ENCODE measurements at regions not wholly inside any gene's neighbourhood (a gene's known extent, or its start where the extent isn't known, plus 50 kb on each side); places are given as distances from the start of the nearest gene placed in this dataset.
"Not testable (repeated sequence)": the region's sequence is repeated elsewhere in the genome, so short reads cannot be mapped to it uniquely, and the experiment has no call there.

GRCh38 chr7:86592185-86592584 is 51.5 kb upstream of the GRM3 start:
- DNase-seq (ENCODE audit: low read depth), result no peak

GRCh38 chr7:86574006-86574405 is 69.7 kb upstream of the GRM3 start:
- DNase-seq (ENCODE audit: low read depth), result no peak

- DNase-seq (ENCODE audit: low read depth), result no peak
These were observed 84.8 kb upstream of the GRM3 start for GRCh38 chr7:86558680-86559501.

GRCh38 chr7:86534641-86535040 is 109.1 kb upstream of the GRM3 start:
- DNase-seq (ENCODE audit: low read depth), result no peak

- no peak for DNase-seq (ENCODE audit: low read depth)
These were observed 139.5 kb upstream of the GRM3 start for GRCh38 chr7:86504229-86504628.

- DNase-seq (ENCODE audit: low read depth), result no peak
These were observed 143.7 kb upstream of the GRM3 start for GRCh38 chr7:86499986-86500385.

GRCh38 chr7:86485827-86486226 is 157.9 kb upstream of the GRM3 start:
- DNase-seq (ENCODE audit: low read depth), result no peak

GRCh38 chr7:86479144-86479543 is 164.6 kb upstream of the GRM3 start:
- no peak for DNase-seq (ENCODE audit: low read depth)

- no peak for DNase-seq (ENCODE audit: low read depth)
These were observed 166.3 kb upstream of the GRM3 start for GRCh38 chr7:86477343-86477935.

GRCh38 chr7:86470763-86471162 is 172.9 kb upstream of the GRM3 start:
- no peak for DNase-seq (ENCODE audit: low read depth)

GRCh38 chr7:86469680-86470295 is 173.9 kb upstream of the GRM3 start:
- DNase-seq (ENCODE audit: low read depth), result peak; percentile 51

GRCh38 chr7:86454753-86455152 is 189.0 kb upstream of the GRM3 start:
- no peak for DNase-seq (ENCODE audit: low read depth)

- DNase-seq (ENCODE audit: low read depth), result no peak
These were observed 190.3 kb upstream of the GRM3 start for GRCh38 chr7:86453454-86453853.

GRCh38 chr7:86448856-86449255 is 194.9 kb upstream of the GRM3 start:
- DNase-seq (ENCODE audit: low read depth), result no peak

GRCh38 chr7:86445285-86445684 is 198.4 kb upstream of the GRM3 start:
- DNase-seq (ENCODE audit: low read depth), result no peak

- no peak for DNase-seq (ENCODE audit: low read depth)
These were observed 199.5 kb upstream of the GRM3 start for GRCh38 chr7:86444245-86444644.

- DNase-seq (ENCODE audit: low read depth), result not testable (repeated sequence)
These were observed 203.3 kb upstream of the GRM3 start for GRCh38 chr7:86440420-86440819.

GRCh38 chr7:86437951-86438450 is 205.7 kb upstream of the GRM3 start:
- DNase-seq (ENCODE audit: low read depth), result no peak

- DNase-seq (ENCODE audit: low read depth), result no peak
These were observed 211.9 kb upstream of the GRM3 start for GRCh38 chr7:86431761-86432160.

GRCh38 chr7:86411814-86412213 is 231.9 kb upstream of the GRM3 start:
- no peak for DNase-seq (ENCODE audit: low read depth)

- DNase-seq (ENCODE audit: low read depth), result no peak
These were observed 236.4 kb upstream of the GRM3 start for GRCh38 chr7:86407291-86407690.

- no peak for DNase-seq (ENCODE audit: low read depth)
These were observed 251.9 kb upstream of the GRM3 start for GRCh38 chr7:86391813-86392212.

GRCh38 chr7:86375602-86376001 is 268.1 kb upstream of the GRM3 start:
- not testable (repeated sequence) for DNase-seq (ENCODE audit: low read depth)
